Right lobe of liver (tissue), 4 donors: ENCODE measurements at regions not wholly inside any gene's neighbourhood (a gene's known extent, or its start where the extent isn't known, plus 50 kb on each side); places are given as distances from the start of the nearest gene placed in this dataset.

Experiments used
- POLR2A ChIP-seq: fragments of 450-650 bp; IDR thresholded peaks from one replicate; pipeline ENCODE4 v1.6.1; 2017; ENCODE audit warnings: antibody characterized with exemption, mild to moderate bottlenecking
- TF ChIP-seq, protein P1 (sequence below), 4 donors: fragments of 200-600 bp in 3 of 4; fragments of 450-650 bp in 1 of 4; IDR thresholded peaks; one replicate each; pipeline versions ENCODE4 v1.5.1 to v1.8.0; 2016 to 2022; ENCODE audit warnings: antibody characterized with exemption in 4 of 4, mild to moderate bottlenecking in 2 of 4
- donor health status: DM: no; HTN: no; CAD: no.
- donor health status: DM: no; HTN: no; CAD: no.
- donor health status: DM: no; HTN: yes; CAD: no.

DNA sequence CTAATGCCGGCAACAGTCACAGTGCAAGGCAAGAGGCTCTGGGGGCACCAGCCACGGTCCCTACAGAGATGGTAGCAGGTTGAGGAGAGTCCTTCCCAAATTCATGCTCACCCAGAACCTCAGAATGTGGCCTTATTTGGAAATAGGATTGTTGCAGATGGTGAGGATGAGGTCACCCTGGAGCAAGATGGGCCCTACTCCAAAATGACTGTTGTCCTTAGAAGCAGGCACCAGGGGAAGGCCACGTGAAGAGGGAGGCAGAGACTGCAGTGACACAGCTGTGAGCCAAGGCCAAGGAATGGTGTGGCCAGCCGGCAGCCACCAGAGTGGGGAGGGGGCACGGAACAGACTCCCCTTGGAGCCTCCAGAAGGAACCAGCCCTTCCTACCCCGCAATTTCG, 70.8 kb upstream of the CLDN14 start:
- TF ChIP-seq, protein P1, sequence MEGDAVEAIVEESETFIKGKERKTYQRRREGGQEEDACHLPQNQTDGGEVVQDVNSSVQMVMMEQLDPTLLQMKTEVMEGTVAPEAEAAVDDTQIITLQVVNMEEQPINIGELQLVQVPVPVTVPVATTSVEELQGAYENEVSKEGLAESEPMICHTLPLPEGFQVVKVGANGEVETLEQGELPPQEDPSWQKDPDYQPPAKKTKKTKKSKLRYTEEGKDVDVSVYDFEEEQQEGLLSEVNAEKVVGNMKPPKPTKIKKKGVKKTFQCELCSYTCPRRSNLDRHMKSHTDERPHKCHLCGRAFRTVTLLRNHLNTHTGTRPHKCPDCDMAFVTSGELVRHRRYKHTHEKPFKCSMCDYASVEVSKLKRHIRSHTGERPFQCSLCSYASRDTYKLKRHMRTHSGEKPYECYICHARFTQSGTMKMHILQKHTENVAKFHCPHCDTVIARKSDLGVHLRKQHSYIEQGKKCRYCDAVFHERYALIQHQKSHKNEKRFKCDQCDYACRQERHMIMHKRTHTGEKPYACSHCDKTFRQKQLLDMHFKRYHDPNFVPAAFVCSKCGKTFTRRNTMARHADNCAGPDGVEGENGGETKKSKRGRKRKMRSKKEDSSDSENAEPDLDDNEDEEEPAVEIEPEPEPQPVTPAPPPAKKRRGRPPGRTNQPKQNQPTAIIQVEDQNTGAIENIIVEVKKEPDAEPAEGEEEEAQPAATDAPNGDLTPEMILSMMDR (IDR thresholded peaks at IDR 0.05) = no peak
- TF ChIP-seq POLR2A = no peak
